GM23338 (cell line): ENCODE measurements at regions not wholly inside any gene's neighbourhood (a gene's known extent, or its start where the extent isn't known, plus 50 kb on each side); places are given as distances from the start of the nearest gene placed in this dataset.

Source experiments
- ATAC-seq: fragments of 200-7000 bp; cut with Tn5 transposase; 3 replicates; pipeline ENCODE4 v1.9.1; 2020
- DNase-seq: peaks from one replicate; pipeline ENCODE4 v3.0.0-alpha.2; 2015; ENCODE audit warnings: low spot score
- H2AFZ ChIP-seq: fragments of 200-600 bp; sonication (generic); 2 replicates; pipeline ENCODE4 v1.8.0; 2016; ENCODE audit warnings: antibody characterized with exemption, mild to moderate bottlenecking, moderate library complexity
- H3F3A ChIP-seq: fragments of 200-600 bp; sonication (generic); replicated peaks from 2 replicates; pipeline ENCODE4 v1.8.0; 2017; ENCODE audit warnings: antibody characterized with exemption, mixed run types, low read depth
- H3K27ac ChIP-seq: fragments of 200-600 bp; sonication (generic); 2 replicates; pipeline ENCODE4 v1.6.1; 2016; ENCODE audit warnings: low read depth
- H3K27me3 ChIP-seq: fragments of 200-600 bp; sonication (generic); 2 replicates; pipeline ENCODE4 v1.8.0; 2016; ENCODE audit warnings: mild to moderate bottlenecking, mixed run types, moderate library complexity; ENCODE audit not compliant: insufficient read depth
- H3K36me3 ChIP-seq: fragments of 200-600 bp; sonication (generic); 2 replicates; pipeline ENCODE4 v1.8.0; 2016; ENCODE audit warnings: mild to moderate bottlenecking; ENCODE audit not compliant: insufficient read depth
- H3K4me1 ChIP-seq: fragments of 200-600 bp; sonication (generic); 2 replicates; pipeline ENCODE4 v1.8.0; 2016; ENCODE audit warnings: mild to moderate bottlenecking, moderate library complexity; ENCODE audit not compliant: insufficient read depth
- H3K4me2 ChIP-seq: fragments of 200-600 bp; sonication (generic); 2 replicates; pipeline ENCODE4 v1.7.1; 2017; ENCODE audit warnings: mixed run types
- H3K4me3 ChIP-seq: fragments of 200-600 bp; sonication (generic); 2 replicates; pipeline ENCODE4 v1.6.1; 2016; ENCODE audit warnings: mixed run types
- H3K79me2 ChIP-seq: fragments of 200-600 bp; sonication (generic); replicated peaks from 2 replicates; pipeline ENCODE4 v1.8.0; 2017; ENCODE audit warnings: mild to moderate bottlenecking; ENCODE audit not compliant: insufficient read depth
- H3K9me2 ChIP-seq: fragments of 200-600 bp; sonication (generic); 2 replicates; pipeline ENCODE4 v1.8.0; 2017; ENCODE audit not compliant: insufficient read depth
- H4K20me1 ChIP-seq: fragments of 200-600 bp; sonication (generic); replicated peaks from 2 replicates; pipeline ENCODE4 v1.8.0; 2017; ENCODE audit warnings: mild to moderate bottlenecking; ENCODE audit not compliant: insufficient read depth
- H3K27ac Mint-ChIP-seq: 2 replicates; pipeline ENCODE4 v1.8.0; 2020; ENCODE audit warnings: inconsistent platforms, mild to moderate bottlenecking, moderate library complexity, mixed read lengths
- H3K27me3 Mint-ChIP-seq: 3 replicates; pipeline ENCODE4 v1.8.0; 2022; ENCODE audit warnings: low read depth, mild to moderate bottlenecking, moderate library complexity, mixed read lengths, inconsistent platforms; ENCODE audit not compliant: insufficient read depth, poor library complexity
- H3K36me3 Mint-ChIP-seq: 3 replicates; pipeline ENCODE4 v1.8.0; 2021; ENCODE audit warnings: low read depth, mild to moderate bottlenecking, inconsistent platforms, moderate library complexity, mixed read lengths
- H3K4me1 Mint-ChIP-seq: 3 replicates; pipeline ENCODE4 v1.8.0; 2020; ENCODE audit warnings: mild to moderate bottlenecking, inconsistent platforms, mixed read lengths
- H3K4me3 Mint-ChIP-seq: 3 replicates; pipeline ENCODE4 v1.8.0; 2021; ENCODE audit warnings: moderate library complexity, mild to moderate bottlenecking, inconsistent platforms, mixed read lengths
- H3K9me3 Mint-ChIP-seq: 3 replicates; pipeline ENCODE4 v1.8.0; 2020; ENCODE audit warnings: moderate library complexity, mild to moderate bottlenecking, inconsistent platforms, mixed read lengths
- CREB1 ChIP-seq: fragments of 250-450 bp; sonication (Bioruptor Pico); IDR thresholded peaks from 2 replicates; pipeline ENCODE4 v1.5.0; 2020; ENCODE audit warnings: low read depth, mild to moderate bottlenecking, moderate library complexity
- CTCF ChIP-seq, 2 experiments: fragments of 200-600 bp in 1 of 2; sonication (generic) in 1 of 2; conservative IDR thresholded peaks; 2 replicates each; pipeline versions ENCODE4 v1.5.1 to v1.6.1; 2016 to 2017; ENCODE audit warnings: antibody characterized with exemption in 2 of 2, low read depth in 2 of 2, mild to moderate bottlenecking in 2 of 2, moderate library complexity in 1 of 2
- EZH2 ChIP-seq: fragments of 200-600 bp; sonication (generic); IDR thresholded peaks from one replicate; pipeline ENCODE4 v1.8.0; 2017; ENCODE audit warnings: antibody characterized with exemption, mild to moderate bottlenecking, low read depth; ENCODE audit not compliant: unreplicated experiment
- EZH2phosphoT487 ChIP-seq: fragments of 200-600 bp; sonication (generic); IDR thresholded peaks from one replicate; pipeline ENCODE4 v1.8.1; 2018; ENCODE audit warnings: antibody characterized with exemption; ENCODE audit not compliant: unreplicated experiment
- JUNB ChIP-seq: IDR thresholded peaks from one replicate; pipeline ENCODE4 v1.6.1; 2016; ENCODE audit warnings: antibody characterized with exemption; ENCODE audit not compliant: unreplicated experiment
- NANOG ChIP-seq: IDR thresholded peaks from 2 replicates; pipeline ENCODE4 v1.6.1; 2016; ENCODE audit warnings: antibody characterized with exemption, borderline replicate concordance
- POLR2AphosphoS5 ChIP-seq: IDR thresholded peaks from 2 replicates; pipeline ENCODE4 v1.6.1; 2016; ENCODE audit warnings: antibody characterized with exemption, low read depth
- REST ChIP-seq: IDR thresholded peaks from one replicate; pipeline ENCODE4 v1.6.1; 2018; ENCODE audit warnings: antibody characterized with exemption; ENCODE audit not compliant: unreplicated experiment
- STAT1 ChIP-seq: IDR thresholded peaks from one replicate; pipeline ENCODE4 v1.6.1; 2016; ENCODE audit warnings: antibody characterized with exemption; ENCODE audit not compliant: unreplicated experiment
- ZNF114 ChIP-seq: fragments of 250-450 bp; sonication (Bioruptor Pico); IDR thresholded peaks from 2 replicates; pipeline ENCODE4 v1.5.0; 2020; ENCODE audit warnings: mild to moderate bottlenecking, moderate library complexity
- ZNF331 ChIP-seq: fragments of 250-450 bp; sonication (Bioruptor Pico); IDR thresholded peaks from 2 replicates; pipeline ENCODE4 v1.5.0; 2020; ENCODE audit warnings: low read depth, mild to moderate bottlenecking, moderate library complexity
- TF ChIP-seq, protein P1 (sequence below): IDR thresholded peaks from 2 replicates; pipeline ENCODE4 v1.6.1; 2016; ENCODE audit warnings: antibody characterized with exemption

DNA sequence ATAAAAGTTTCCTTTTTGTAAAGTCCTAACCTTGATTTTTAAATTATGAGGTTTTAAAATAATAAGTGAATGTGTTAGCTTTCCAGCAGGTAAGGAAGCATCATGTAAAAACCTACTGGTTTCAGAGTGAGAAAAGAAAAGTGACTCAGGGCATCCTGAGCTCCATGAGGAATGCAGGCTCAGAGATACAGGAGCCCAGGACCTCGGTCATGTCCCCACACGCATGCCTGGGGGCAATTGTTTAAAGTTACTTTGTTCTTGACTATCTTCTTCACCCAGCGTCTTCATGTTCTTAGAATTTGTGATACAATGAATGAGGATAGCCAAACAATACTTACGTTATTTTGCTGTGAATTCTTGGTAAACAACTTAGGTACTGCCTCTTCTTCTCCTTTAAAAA is 117.4 kb upstream of the PLPPR5 start:
- no peak for DNase-seq
- Histone ChIP-seq H3F3A (no peaks in the 10 kb centered on the region), H3K27ac (no peak overlapping the region), H3K27me3 (no peaks in the 10 kb centered on the region), H3K36me3 (no peaks in the 10 kb centered on the region), H3K79me2 (no peaks in the 10 kb centered on the region), H3K4me2 (no peak overlapping the region), H2AFZ (no peak overlapping the region), H3K4me1 (no peaks in the 10 kb centered on the region), H3K9me2 (0 out of 2 replicates have a peak, but pooled peaks cover 4% of the 10 kb centered on the region), H4K20me1 (no peaks in the 10 kb centered on the region), H3K4me3 (no peak overlapping the region)
- H3K27ac Mint-ChIP-seq: no peak overlapping the region
- H3K4me1 Mint-ChIP-seq: no peaks in the 10 kb centered on the region
- H3K36me3 Mint-ChIP-seq: no peaks in the 10 kb centered on the region
- H3K9me3 Mint-ChIP-seq: peaks cover 4% of the 10 kb centered on the region; the same call in 2 of the 3 replicates
- H3K4me3 Mint-ChIP-seq: no peak overlapping the region
- no peak for TF ChIP-seq JUNB
- no peak for TF ChIP-seq NANOG
- no peak for TF ChIP-seq CTCF (conservative IDR thresholded peaks at IDR 0.05; ENCODE audit: low read depth in 2 of 2)
- TF ChIP-seq CREB1 (CRISPR knock-in tag): no peak
- TF ChIP-seq ZNF331 (CRISPR knock-in tag): no peak
- TF ChIP-seq, protein P1, sequence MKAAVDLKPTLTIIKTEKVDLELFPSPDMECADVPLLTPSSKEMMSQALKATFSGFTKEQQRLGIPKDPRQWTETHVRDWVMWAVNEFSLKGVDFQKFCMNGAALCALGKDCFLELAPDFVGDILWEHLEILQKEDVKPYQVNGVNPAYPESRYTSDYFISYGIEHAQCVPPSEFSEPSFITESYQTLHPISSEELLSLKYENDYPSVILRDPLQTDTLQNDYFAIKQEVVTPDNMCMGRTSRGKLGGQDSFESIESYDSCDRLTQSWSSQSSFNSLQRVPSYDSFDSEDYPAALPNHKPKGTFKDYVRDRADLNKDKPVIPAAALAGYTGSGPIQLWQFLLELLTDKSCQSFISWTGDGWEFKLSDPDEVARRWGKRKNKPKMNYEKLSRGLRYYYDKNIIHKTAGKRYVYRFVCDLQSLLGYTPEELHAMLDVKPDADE: no peak
- TF ChIP-seq EZH2phosphoT487: no peak
- TF ChIP-seq EZH2: no peak
- TF ChIP-seq STAT1: no peak
- peaks cover 2% of the 10 kb centered on the region for H3K27me3 Mint-ChIP-seq
- ATAC-seq: no peak

DNA sequence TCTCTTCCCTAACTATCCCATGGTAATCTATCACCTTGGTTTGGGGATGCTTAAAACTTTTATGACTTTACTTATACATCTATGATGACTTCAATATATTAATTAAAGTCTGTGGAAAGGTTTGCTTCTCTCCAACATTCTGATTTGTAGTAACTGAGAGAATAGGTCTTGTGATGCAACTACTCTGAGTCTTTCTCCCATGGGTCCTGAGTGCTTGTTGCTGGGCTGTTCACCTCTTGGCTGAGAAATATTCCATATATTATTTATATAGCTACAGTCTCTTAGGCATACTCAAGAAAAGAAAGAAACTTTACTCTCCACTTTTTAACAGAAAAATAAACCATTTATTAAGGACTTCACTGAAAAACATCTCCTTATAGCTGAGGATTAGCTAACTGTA is 119.3 kb upstream of the PLPPR5 start:
- no peaks in the 10 kb centered on the region for H3K4me1 Mint-ChIP-seq
- no peaks in the 10 kb centered on the region for H3K36me3 Mint-ChIP-seq
- no peak overlapping the region for H3K4me3 Mint-ChIP-seq
- Histone ChIP-seq H2AFZ (no peak overlapping the region), H3K4me2 (no peak overlapping the region), H3F3A (no peaks in the 10 kb centered on the region), H3K27ac (no peak overlapping the region), H3K36me3 (no peaks in the 10 kb centered on the region), H3K27me3 (no peaks in the 10 kb centered on the region), H3K4me3 (no peak overlapping the region), H4K20me1 (no peaks in the 10 kb centered on the region), H3K4me1 (no peaks in the 10 kb centered on the region), H3K9me2 (0 out of 2 replicates have a peak, but pooled peaks cover 4% of the 10 kb centered on the region), H3K79me2 (no peaks in the 10 kb centered on the region)
- no peak for ATAC-seq
- DNase-seq: no peak
- no peak overlapping the region for H3K27ac Mint-ChIP-seq
- H3K9me3 Mint-ChIP-seq: peaks cover 4% of the 10 kb centered on the region; the same call in 2 of the 3 replicates
- no peaks in the 10 kb centered on the region for H3K27me3 Mint-ChIP-seq
- TF ChIP-seq EZH2phosphoT487 (no peak), NANOG (no peak), REST (no peak), JUNB (no peak), POLR2AphosphoS5 (no peak), CTCF (conservative IDR thresholded peaks at IDR 0.05; ENCODE audit: low read depth in 2 of 2) (no peak), ZNF331 (CRISPR knock-in tag) (no peak), ZNF114 (no peak), CREB1 (CRISPR knock-in tag) (no peak), EZH2 (no peak)
- TF ChIP-seq, protein P1: no peak
